GM12872 (cell line): ENCODE measurements at regions not wholly inside any gene's neighbourhood (a gene's known extent, or its start where the extent isn't known, plus 50 kb on each side); places are given as distances from the start of the nearest gene placed in this dataset.

Source experiments
- CTCF ChIP-seq: IDR thresholded peaks from 3 replicates; pipeline ENCODE4 v1.5.1; 2011; ENCODE audit warnings: low read depth, mild to moderate bottlenecking, low read length, moderate library complexity; ENCODE audit not compliant: insufficient read depth

GRCh38 chr4:184548648-184549341 is 74.4 kb upstream of the IRF2 start:
- TF ChIP-seq CTCF = no peak

GRCh38 chr4:184548316-184548647 is 73.9 kb upstream of the IRF2 start:
- no peak for TF ChIP-seq CTCF

- TF ChIP-seq CTCF = no peak
These were observed 70.5 kb upstream of the IRF2 start for GRCh38 chr4:184544788-184545409.

- no peak for TF ChIP-seq CTCF
These were observed 67.6 kb upstream of the IRF2 start for GRCh38 chr4:184541907-184542306.

- no peak for TF ChIP-seq CTCF
These were observed 66.0 kb upstream of the IRF2 start for GRCh38 chr4:184540307-184540706.

- TF ChIP-seq CTCF = peak; percentile 71
These were observed 63.8 kb upstream of the IRF2 start for GRCh38 chr4:184538023-184538599.

GRCh38 chr4:184537269-184538022 is 63.1 kb upstream of the IRF2 start:
- TF ChIP-seq CTCF = no peak
